Uterus (tissue), 2 donors: ENCODE measurements at regions not wholly inside any gene's neighbourhood (a gene's known extent, or its start where the extent isn't known, plus 50 kb on each side); places are given as distances from the start of the nearest gene placed in this dataset.

Source experiments
- CTCF ChIP-seq, 4 experiments: fragments of 200-600 bp in 2 of 4; fragments of 450-650 bp in 2 of 4; sonication (generic) in 2 of 4; IDR thresholded peaks; one replicate each; pipeline ENCODE4 v1.5.1; 2016 to 2019; ENCODE audit warnings: antibody characterized with exemption in 4 of 4, mild to moderate bottlenecking in 2 of 4, moderate library complexity in 1 of 4
- POLR2A ChIP-seq, 2 donors: fragments of 450-650 bp; IDR thresholded peaks; one replicate each; pipeline ENCODE4 v1.6.1; 2016; ENCODE audit warnings: antibody characterized with exemption in 2 of 2, mild to moderate bottlenecking in 1 of 2, moderate library complexity in 1 of 2

- TF ChIP-seq CTCF (IDR thresholded peaks at IDR 0.05) (no peak), POLR2A (IDR thresholded peaks at IDR 0.05) (no peak)
These were observed 717.6 kb upstream of the MAP3K7 start for GRCh38 chr6:91304521-91304920.
